K562 (cell line): ENCODE measurements at regions not wholly inside any gene's neighbourhood (a gene's known extent, or its start where the extent isn't known, plus 50 kb on each side); places are given as distances from the start of the nearest gene placed in this dataset.

Experiments
- BACH1 ChIP-seq: fragments of 200-800 bp; sonication (Bioruptor generic); IDR thresholded peaks from 2 replicates; pipeline ENCODE4 v1.6.1; 2016; ENCODE audit warnings: missing genetic modification characterization, missing compliant biosample characterization
- C11orf30 ChIP-seq: fragments of 450-650 bp; IDR thresholded peaks from 2 replicates; pipeline ENCODE4 v1.6.1; 2016; ENCODE audit warnings: low read depth, mild to moderate bottlenecking
- CHD2 ChIP-seq: IDR thresholded peaks from 2 replicates; pipeline ENCODE4 v1.6.1; 2011; ENCODE audit warnings: low read depth, low read length
- CREBBP ChIP-seq: IDR thresholded peaks from one replicate; pipeline ENCODE4 v1.6.1; 2012; ENCODE audit warnings: low read depth, mild to moderate bottlenecking, control low read depth, inconsistent platforms, low read length
- ELF2 ChIP-seq: fragments of 250-450 bp; sonication (Bioruptor Pico); IDR thresholded peaks from 2 replicates; pipeline ENCODE4 v1.5.0; 2021; ENCODE audit warnings: mild to moderate bottlenecking
- FIP1L1 ChIP-seq: fragments of 200-400 bp; formaldehyde crosslinking; IDR thresholded peaks from 2 replicates; pipeline ENCODE4 v1.6.1; 2018; ENCODE audit warnings: mild to moderate bottlenecking, low read depth, low read length; ENCODE audit not compliant: poor library complexity, severe bottlenecking
- ILF3 ChIP-seq: fragments of 450-650 bp; IDR thresholded peaks from 2 replicates; pipeline ENCODE4 v1.6.1; 2018; ENCODE audit warnings: antibody characterized with exemption, mild to moderate bottlenecking, moderate library complexity, borderline replicate concordance
- MBD2 ChIP-seq: sonication (generic); IDR thresholded peaks from 2 replicates; pipeline ENCODE4 v1.6.1; 2016; ENCODE audit warnings: low read depth, borderline replicate concordance
- MCM2 ChIP-seq: fragments of 450-650 bp; IDR thresholded peaks from 2 replicates; pipeline ENCODE4 v1.6.1; 2017; ENCODE audit warnings: low read depth, mild to moderate bottlenecking
- MTA3 ChIP-seq: fragments of 450-650 bp; formaldehyde crosslinking; IDR thresholded peaks from 2 replicates; pipeline ENCODE4 v1.6.1; 2017; ENCODE audit warnings: mild to moderate bottlenecking, borderline replicate concordance
- NFE2 ChIP-seq: IDR thresholded peaks from 2 replicates; pipeline ENCODE4 v1.6.1; 2014; ENCODE audit warnings: antibody characterized with exemption, low read depth
- NFRKB ChIP-seq: fragments of 450-650 bp; IDR thresholded peaks from 2 replicates; pipeline ENCODE4 v1.6.1; 2016; ENCODE audit warnings: low read depth
- NR1H2 ChIP-seq: sonication (generic); formaldehyde crosslinking; IDR thresholded peaks from 2 replicates; pipeline ENCODE4 v1.4.0; 2020; ENCODE audit warnings: mild to moderate bottlenecking, missing genetic modification reagents
- PCBP2 ChIP-seq: fragments of 200-400 bp; formaldehyde crosslinking; IDR thresholded peaks from 2 replicates; pipeline ENCODE4 v1.6.1; 2018; ENCODE audit warnings: low read length, low read depth, mild to moderate bottlenecking, moderate library complexity; ENCODE audit not compliant: poor library complexity, severe bottlenecking
- POLR2AphosphoS2 ChIP-seq: IDR thresholded peaks from 2 replicates; pipeline ENCODE4 v1.6.1; 2012; ENCODE audit warnings: low read length, improper control_type of control experiment
- SMAD1 ChIP-seq: fragments of 150-350 bp; IDR thresholded peaks from 2 replicates; pipeline ENCODE4 v1.6.1; 2014; ENCODE audit warnings: low read length, low read depth; ENCODE audit not compliant: partially characterized antibody
- TFAM ChIP-seq: fragments of 250-450 bp; sonication (Bioruptor Pico); conservative IDR thresholded peaks from 2 replicates; pipeline ENCODE4 v1.5.0; 2021; ENCODE audit warnings: mild to moderate bottlenecking, moderate library complexity
- TOE1 ChIP-seq, 2 experiments: fragments of 450-650 bp in 1 of 2; sonication (generic) in 1 of 2; formaldehyde crosslinking in 1 of 2; IDR thresholded peaks; 2 replicates each; pipeline versions ENCODE4 v1.7.1 to v1.8.0; 2016 to 2022; ENCODE audit warnings: borderline replicate concordance in 2 of 2, mild to moderate bottlenecking in 2 of 2, antibody characterized with exemption in 1 of 2, inconsistent platforms in 1 of 2, low read depth in 1 of 2, missing genetic modification reagents in 1 of 2, moderate library complexity in 1 of 2
- ZNF165 ChIP-seq: fragments of 250-450 bp; sonication (Bioruptor Pico); IDR thresholded peaks from 2 replicates; pipeline ENCODE4 v1.4.0; 2020; ENCODE audit warnings: borderline replicate concordance
- ZNF316 ChIP-seq: fragments of 450-650 bp; IDR thresholded peaks from 2 replicates; pipeline ENCODE4 v1.6.1; 2016
- ZNF507 ChIP-seq: conservative IDR thresholded peaks from 2 replicates; pipeline ENCODE4 v1.6.1; 2017; ENCODE audit warnings: missing genetic modification characterization, missing compliant biosample characterization
- TF ChIP-seq, protein P1 (sequence below): fragments of 250-450 bp; sonication (Bioruptor Pico); IDR thresholded peaks from 2 replicates; pipeline ENCODE4 v1.8.0; 2021; ENCODE audit warnings: mild to moderate bottlenecking, moderate library complexity
- TF ChIP-seq, protein P2 (sequence below): fragments of 450-650 bp; IDR thresholded peaks from 2 replicates; pipeline ENCODE4 v1.6.1; 2016; ENCODE audit warnings: missing biosample characterization, missing genetic modification characterization
- TF ChIP-seq, protein P3 (sequence below): fragments of 450-650 bp; formaldehyde crosslinking; IDR thresholded peaks from 2 replicates; pipeline ENCODE4 v1.4.0; 2020; ENCODE audit warnings: mild to moderate bottlenecking, moderate library complexity
- TF ChIP-seq, protein P4 (sequence below): sonication (generic); formaldehyde crosslinking; IDR thresholded peaks from 2 replicates; pipeline ENCODE4 v1.8.1; 2023; ENCODE audit warnings: mild to moderate bottlenecking, missing genetic modification reagents

DNA sequence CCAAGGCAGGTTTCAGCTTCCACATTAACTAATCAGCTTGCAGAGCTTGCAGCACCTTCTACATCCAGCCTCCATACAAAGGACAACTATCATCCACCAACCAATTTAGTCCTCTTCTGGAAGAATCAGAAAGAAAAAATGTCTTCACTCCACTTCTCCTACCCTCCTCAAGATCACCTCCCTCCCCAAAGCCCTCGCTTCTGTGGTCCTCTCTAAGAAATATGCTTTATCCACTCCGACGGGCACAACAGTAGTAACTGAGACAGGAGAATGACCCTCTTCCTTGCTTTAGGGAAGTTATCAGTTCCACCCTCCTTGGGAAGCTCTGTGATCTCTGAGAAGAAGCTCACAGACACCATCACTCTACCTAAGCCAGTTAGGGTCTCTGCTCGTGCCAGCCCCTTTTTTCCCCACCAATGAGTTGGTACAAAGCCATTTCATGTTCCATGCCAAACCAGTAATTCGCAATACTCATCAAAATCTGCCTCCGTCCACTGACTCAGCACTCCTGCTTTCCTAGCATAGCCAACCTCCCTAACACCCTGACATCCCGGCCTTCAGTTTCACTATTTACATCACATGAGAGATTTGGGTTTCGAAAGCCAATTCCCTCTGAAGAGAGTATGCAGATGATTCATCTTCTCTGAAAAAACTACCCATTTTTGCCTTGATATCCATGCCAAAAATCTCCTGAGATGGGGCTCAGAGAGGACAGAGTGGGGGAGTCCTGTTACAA is 114.1 kb upstream of the PKDCC start (continued):
- TF ChIP-seq, protein P1, sequence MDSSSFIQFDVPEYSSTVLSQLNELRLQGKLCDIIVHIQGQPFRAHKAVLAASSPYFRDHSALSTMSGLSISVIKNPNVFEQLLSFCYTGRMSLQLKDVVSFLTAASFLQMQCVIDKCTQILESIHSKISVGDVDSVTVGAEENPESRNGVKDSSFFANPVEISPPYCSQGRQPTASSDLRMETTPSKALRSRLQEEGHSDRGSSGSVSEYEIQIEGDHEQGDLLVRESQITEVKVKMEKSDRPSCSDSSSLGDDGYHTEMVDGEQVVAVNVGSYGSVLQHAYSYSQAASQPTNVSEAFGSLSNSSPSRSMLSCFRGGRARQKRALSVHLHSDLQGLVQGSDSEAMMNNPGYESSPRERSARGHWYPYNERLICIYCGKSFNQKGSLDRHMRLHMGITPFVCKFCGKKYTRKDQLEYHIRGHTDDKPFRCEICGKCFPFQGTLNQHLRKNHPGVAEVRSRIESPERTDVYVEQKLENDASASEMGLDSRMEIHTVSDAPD (CRISPR knock-in tag) = no peak
- TF ChIP-seq NFE2 (peak; percentile 42; the same call in 1 of the 2 replicates), ILF3 (no peak), C11orf30 (peak; percentile 87), FIP1L1 (no peak), TOE1 (IDR thresholded peaks at IDR 0.05; ENCODE audit: borderline replicate concordance) (no peak), TOE1 (CRISPR knock-in tag; IDR thresholded peaks at IDR 0.05; ENCODE audit: borderline replicate concordance, low read depth) (no peak), MCM2 (no peak), MTA3 (no peak), NR1H2 (no peak), TFAM (CRISPR knock-in tag) (no peak), MBD2 (no peak), PCBP2 (no peak), ZNF507 (no peak), SMAD1 (no peak), CREBBP (no peak), BACH1 (tag) (peak; percentile 48; the same call in 1 of the 2 replicates), ZNF316 (peak; percentile 91), ZNF165 (CRISPR knock-in tag) (no peak), CHD2 (no peak), NFRKB (no peak), ELF2 (CRISPR knock-in tag) (no peak), POLR2AphosphoS2 (no peak)
- TF ChIP-seq, protein P2, sequence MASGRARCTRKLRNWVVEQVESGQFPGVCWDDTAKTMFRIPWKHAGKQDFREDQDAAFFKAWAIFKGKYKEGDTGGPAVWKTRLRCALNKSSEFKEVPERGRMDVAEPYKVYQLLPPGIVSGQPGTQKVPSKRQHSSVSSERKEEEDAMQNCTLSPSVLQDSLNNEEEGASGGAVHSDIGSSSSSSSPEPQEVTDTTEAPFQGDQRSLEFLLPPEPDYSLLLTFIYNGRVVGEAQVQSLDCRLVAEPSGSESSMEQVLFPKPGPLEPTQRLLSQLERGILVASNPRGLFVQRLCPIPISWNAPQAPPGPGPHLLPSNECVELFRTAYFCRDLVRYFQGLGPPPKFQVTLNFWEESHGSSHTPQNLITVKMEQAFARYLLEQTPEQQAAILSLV (tag) = no peak
- TF ChIP-seq, protein P3, sequence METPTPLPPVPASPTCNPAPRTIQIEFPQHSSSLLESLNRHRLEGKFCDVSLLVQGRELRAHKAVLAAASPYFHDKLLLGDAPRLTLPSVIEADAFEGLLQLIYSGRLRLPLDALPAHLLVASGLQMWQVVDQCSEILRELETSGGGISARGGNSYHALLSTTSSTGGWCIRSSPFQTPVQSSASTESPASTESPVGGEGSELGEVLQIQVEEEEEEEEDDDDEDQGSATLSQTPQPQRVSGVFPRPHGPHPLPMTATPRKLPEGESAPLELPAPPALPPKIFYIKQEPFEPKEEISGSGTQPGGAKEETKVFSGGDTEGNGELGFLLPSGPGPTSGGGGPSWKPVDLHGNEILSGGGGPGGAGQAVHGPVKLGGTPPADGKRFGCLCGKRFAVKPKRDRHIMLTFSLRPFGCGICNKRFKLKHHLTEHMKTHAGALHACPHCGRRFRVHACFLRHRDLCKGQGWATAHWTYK (CRISPR knock-in tag) = no peak
- TF ChIP-seq, protein P4, sequence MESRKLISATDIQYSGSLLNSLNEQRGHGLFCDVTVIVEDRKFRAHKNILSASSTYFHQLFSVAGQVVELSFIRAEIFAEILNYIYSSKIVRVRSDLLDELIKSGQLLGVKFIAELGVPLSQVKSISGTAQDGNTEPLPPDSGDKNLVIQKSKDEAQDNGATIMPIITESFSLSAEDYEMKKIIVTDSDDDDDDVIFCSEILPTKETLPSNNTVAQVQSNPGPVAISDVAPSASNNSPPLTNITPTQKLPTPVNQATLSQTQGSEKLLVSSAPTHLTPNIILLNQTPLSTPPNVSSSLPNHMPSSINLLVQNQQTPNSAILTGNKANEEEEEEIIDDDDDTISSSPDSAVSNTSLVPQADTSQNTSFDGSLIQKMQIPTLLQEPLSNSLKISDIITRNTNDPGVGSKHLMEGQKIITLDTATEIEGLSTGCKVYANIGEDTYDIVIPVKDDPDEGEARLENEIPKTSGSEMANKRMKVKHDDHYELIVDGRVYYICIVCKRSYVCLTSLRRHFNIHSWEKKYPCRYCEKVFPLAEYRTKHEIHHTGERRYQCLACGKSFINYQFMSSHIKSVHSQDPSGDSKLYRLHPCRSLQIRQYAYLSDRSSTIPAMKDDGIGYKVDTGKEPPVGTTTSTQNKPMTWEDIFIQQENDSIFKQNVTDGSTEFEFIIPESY (CRISPR knock-in tag) = no peak
